Esophagus muscularis mucosa (tissue), 3 donors: ENCODE measurements at regions not wholly inside any gene's neighbourhood (a gene's known extent, or its start where the extent isn't known, plus 50 kb on each side); places are given as distances from the start of the nearest gene placed in this dataset.

Experiments
- CTCF ChIP-seq, 3 experiments: fragments of 200-600 bp in 2 of 3; fragments of 450-650 bp in 1 of 3; sonication (generic) in 2 of 3; IDR thresholded peaks; one replicate each; pipeline ENCODE4 v1.5.1; 2017 to 2019; ENCODE audit warnings: antibody characterized with exemption in 3 of 3, mild to moderate bottlenecking in 2 of 3, moderate library complexity in 1 of 3
- POLR2A ChIP-seq: fragments of 450-650 bp; IDR thresholded peaks from one replicate; pipeline ENCODE4 v1.6.1; 2017; ENCODE audit warnings: antibody characterized with exemption, moderate library complexity, mild to moderate bottlenecking, low read depth
- POLR2AphosphoS5 ChIP-seq, 2 donors: sonication (generic); formaldehyde crosslinking; IDR thresholded peaks; one replicate each; pipeline ENCODE4 v1.6.1; 2017; ENCODE audit warnings: antibody characterized with exemption in 2 of 2

- no peak for TF ChIP-seq CTCF (IDR thresholded peaks at IDR 0.05)
- TF ChIP-seq POLR2A: no peak
- TF ChIP-seq POLR2AphosphoS5 (IDR thresholded peaks at IDR 0.05): no peak
These were observed 430.9 kb downstream of the SPRY1 start for GRCh38 chr4:123827511-123827910.
